Esophagus muscularis mucosa (tissue), 4 donors: ENCODE measurements at regions not wholly inside any gene's neighbourhood (a gene's known extent, or its start where the extent isn't known, plus 50 kb on each side); places are given as distances from the start of the nearest gene placed in this dataset.

Experiments
- CTCF ChIP-seq, 3 experiments: fragments of 200-600 bp in 2 of 3; fragments of 450-650 bp in 1 of 3; sonication (generic) in 2 of 3; IDR thresholded peaks; one replicate each; pipeline ENCODE4 v1.5.1; 2017 to 2019; ENCODE audit warnings: antibody characterized with exemption in 3 of 3, mild to moderate bottlenecking in 2 of 3, moderate library complexity in 1 of 3
- EP300 ChIP-seq: sonication (generic); formaldehyde crosslinking; IDR thresholded peaks from one replicate; pipeline ENCODE4 v1.6.1; 2017; ENCODE audit warnings: antibody characterized with exemption
- POLR2A ChIP-seq: fragments of 450-650 bp; IDR thresholded peaks from one replicate; pipeline ENCODE4 v1.6.1; 2017; ENCODE audit warnings: antibody characterized with exemption, moderate library complexity, mild to moderate bottlenecking, low read depth
- POLR2AphosphoS5 ChIP-seq, 2 donors: sonication (generic); formaldehyde crosslinking; IDR thresholded peaks; one replicate each; pipeline ENCODE4 v1.6.1; 2017; ENCODE audit warnings: antibody characterized with exemption in 2 of 2

- no peak for TF ChIP-seq CTCF (IDR thresholded peaks at IDR 0.05)
- no peak for TF ChIP-seq POLR2A
- no peak for TF ChIP-seq POLR2AphosphoS5 (IDR thresholded peaks at IDR 0.05)
- TF ChIP-seq EP300, result no peak
These were observed 112.7 kb upstream of the ITGA1 start for GRCh38 chr5:52674815-52675545.
